AG09319 (cell line): ENCODE measurements at regions not wholly inside any gene's neighbourhood (a gene's known extent, or its start where the extent isn't known, plus 50 kb on each side); places are given as distances from the start of the nearest gene placed in this dataset.

Experiments used
- DNase-seq: peaks from one replicate; pipeline ENCODE4 v3.0.0-alpha.2; 2010; ENCODE audit warnings: low read depth; ENCODE audit errors: extremely low read depth
- TF ChIP-seq, protein P1 (sequence below): IDR thresholded peaks from 2 replicates; pipeline ENCODE4 v1.5.1; 2011; ENCODE audit warnings: low read depth, mild to moderate bottlenecking, inconsistent platforms, low read length, moderate library complexity

DNA sequence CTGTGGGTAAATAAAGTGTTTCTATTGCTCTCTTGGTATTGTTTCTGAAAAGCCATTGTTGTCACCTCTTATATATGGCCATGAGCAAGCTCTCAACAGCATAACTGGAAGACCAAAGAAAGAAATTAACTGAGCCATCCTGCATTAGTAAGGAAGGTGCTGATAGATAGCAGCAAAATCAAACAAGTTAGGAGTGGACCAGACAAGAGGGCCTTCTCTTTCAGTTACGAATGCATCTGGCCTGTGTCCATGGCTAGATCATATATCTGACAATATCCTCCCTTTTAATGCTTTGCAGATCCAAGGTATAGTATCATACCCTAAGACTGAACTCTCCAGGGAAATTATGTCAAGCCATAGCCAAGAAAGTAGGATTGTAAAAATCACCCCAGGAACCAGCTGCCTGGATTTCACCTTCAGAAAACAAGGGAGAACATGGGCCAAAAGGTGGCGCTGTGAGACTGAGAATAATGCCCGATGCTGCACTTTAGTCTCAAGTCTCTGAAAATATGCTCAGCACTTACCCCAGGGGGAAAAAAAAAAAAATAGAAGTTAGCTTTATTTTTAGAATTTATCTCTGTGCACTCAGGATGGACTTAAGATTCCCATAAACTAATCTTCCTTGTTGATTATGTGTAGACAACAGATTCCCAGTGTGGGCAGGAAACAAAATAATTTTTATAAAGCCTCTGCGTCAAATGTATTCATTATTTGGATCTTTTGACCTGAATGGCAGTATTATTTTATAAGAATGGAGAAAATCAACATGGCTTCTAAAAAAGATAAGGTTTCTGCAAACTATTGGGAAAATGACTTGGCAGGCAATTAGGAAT lies 415.1 kb downstream of the ETS1 start:
- DNase-seq = peak; percentile 66
- TF ChIP-seq, protein P1, sequence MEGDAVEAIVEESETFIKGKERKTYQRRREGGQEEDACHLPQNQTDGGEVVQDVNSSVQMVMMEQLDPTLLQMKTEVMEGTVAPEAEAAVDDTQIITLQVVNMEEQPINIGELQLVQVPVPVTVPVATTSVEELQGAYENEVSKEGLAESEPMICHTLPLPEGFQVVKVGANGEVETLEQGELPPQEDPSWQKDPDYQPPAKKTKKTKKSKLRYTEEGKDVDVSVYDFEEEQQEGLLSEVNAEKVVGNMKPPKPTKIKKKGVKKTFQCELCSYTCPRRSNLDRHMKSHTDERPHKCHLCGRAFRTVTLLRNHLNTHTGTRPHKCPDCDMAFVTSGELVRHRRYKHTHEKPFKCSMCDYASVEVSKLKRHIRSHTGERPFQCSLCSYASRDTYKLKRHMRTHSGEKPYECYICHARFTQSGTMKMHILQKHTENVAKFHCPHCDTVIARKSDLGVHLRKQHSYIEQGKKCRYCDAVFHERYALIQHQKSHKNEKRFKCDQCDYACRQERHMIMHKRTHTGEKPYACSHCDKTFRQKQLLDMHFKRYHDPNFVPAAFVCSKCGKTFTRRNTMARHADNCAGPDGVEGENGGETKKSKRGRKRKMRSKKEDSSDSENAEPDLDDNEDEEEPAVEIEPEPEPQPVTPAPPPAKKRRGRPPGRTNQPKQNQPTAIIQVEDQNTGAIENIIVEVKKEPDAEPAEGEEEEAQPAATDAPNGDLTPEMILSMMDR = peak; percentile 78

DNA sequence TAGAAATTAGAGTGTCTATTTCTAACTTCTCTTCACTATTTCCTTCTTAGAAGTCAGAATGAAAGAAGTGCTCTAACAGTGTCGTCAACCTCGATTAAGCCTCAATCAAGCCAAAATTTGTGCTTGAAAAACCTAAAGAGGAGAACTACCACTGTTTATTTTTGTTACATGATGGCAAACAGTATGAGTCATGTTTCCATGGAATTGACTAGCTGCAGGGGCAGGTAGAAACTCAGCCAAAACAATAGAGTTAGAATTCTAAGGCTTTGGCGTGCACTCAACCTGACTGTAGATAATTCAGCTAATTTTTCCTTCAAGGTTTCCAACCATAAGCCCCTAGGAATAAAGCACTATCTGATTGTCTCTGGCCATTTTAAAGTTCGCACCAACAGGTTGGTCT lies 415.9 kb downstream of the ETS1 start:
- TF ChIP-seq, protein P1 = no peak

DNA sequence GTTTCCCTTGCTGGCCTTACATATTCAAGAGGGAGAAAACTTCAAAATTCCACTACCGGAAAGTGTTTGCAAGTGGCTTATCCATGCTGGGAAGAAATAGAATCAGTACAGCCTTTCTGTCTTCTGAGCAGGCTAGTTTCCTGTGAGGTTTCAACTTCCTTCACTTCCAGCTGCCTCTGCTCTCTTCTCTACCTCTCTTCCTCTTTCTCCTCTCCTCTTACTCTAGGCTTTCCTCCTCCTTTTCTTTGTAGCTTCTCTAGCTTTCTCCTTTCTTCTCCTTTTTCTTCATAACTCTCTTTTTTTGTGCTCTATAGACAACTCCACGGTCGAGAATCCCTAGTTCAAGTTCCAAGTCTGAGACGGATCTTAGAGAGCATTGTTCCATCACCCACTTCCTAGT lies 421.8 kb downstream of the ETS1 start:
- no peak for DNase-seq
- TF ChIP-seq, protein P1 = no peak

More for the DNA sequence above, 415.9 kb downstream of the ETS1 start:
- no peak for DNase-seq

DNA sequence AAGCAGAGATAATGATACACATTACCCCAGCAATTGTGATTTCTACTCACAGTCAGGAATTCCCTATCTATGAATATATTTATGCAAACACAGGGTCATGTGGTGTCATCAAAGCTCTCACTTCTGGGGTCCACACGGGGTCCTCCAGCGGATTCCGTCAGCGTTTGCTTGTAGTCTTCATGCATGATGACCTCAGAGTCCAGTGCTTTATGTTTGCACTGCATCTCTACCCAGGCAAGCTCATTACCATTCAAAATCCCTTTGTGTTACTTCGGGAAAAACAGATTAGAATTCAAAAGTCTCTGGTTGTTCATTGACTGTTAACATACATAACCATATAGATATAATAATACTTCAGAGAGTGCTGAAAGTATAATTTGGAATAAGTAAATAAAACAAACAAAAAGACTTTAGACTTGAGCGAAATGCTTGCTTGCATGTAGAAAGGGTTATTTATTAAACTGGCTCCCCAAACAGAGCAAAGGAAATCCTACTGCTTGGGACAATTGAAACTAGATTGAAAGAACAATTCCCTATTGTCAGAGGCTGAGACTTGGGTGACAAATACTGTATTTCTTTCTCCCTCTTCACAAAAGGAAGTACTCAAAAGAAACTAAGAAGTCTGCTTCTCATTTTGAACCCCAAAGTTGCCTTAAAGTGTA lies 423.1 kb downstream of the ETS1 start:
- TF ChIP-seq, protein P1 = no peak
- no peak for DNase-seq

DNA sequence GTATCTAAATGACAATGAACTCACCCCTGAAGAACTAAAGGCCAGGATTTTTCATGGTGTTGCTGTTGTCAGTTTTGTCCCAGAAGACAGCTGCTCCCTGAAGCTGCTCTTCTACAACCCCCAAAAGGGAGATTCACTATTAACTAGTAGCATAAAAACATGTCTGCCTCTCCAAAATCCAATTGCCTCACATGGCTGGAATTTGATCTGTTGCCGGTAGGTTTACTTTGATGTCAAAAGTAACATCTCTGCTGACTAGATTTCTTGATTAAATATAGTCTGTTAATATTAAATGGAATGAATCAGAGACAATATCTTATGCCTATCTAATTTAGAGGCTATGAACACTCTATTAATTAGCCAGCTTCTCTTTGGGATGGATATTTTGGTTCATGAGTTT lies 425.4 kb downstream of the ETS1 start:
- TF ChIP-seq, protein P1 = no peak
- no peak for DNase-seq

DNA sequence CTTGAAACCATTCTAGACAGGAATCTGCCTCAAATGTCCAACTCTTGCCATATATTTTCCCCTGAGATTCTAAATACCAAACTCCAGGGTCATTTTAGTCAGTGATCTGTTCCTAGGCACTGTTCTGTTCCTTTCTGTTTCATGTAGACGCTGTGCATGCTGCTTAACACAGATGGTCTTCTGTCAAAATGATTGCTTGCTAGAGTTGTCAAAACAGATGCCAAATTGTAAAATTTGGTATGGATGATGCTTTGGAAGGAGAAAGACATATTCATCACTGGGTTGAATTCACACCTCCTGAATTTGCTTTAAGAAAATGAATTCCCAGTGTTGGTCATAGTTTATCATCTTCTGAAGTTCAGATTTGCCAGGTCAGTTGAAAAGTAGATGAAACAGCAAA lies 425.9 kb downstream of the ETS1 start:
- no peak for DNase-seq
- TF ChIP-seq, protein P1 = no peak

DNA sequence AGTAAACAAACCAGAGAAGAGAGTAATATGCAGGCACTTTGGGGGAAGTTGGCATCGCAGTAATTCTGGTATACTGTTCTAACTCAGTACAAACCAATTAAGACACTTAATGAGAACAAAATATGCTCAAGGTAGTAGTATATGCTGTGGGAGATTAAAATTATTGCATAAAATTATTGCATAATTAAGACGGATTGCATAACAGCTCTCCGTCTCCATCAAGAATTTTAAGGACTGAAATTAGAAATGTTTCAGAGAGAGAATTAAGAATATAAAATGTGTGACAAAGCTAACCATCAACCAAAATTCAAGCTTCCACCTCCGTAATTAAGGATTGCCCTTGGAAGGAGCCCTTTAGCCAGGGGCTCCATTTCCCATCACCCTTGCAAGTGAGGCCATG lies 428.5 kb downstream of the ETS1 start:
- TF ChIP-seq, protein P1 = no peak
- no peak for DNase-seq
